ENCODE measurements at regions not wholly inside any gene's neighbourhood (a gene's known extent, or its start where the extent isn't known, plus 50 kb on each side); places are given as distances from the start of the nearest gene placed in this dataset.

GRCh38 chr11:71310184-71310583, 57.8 kb upstream of the SHANK2 start:
- no peak for DNase-seq (ENCODE audit: low read depth in 2 of 2)

- DNase-seq (ENCODE audit: low read depth in 2 of 2): no peak
Observed at GRCh38 chr11:71309611-71310010, 57.2 kb upstream of the SHANK2 start.

GRCh38 chr11:71309181-71309580, 56.8 kb upstream of the SHANK2 start:
- no peak for DNase-seq (ENCODE audit: low read depth in 2 of 2)

GRCh38 chr11:71307811-71308645, 55.7 kb upstream of the SHANK2 start:
- no peak for DNase-seq (ENCODE audit: low read depth in 2 of 2)

- no peak for DNase-seq (ENCODE audit: low read depth in 2 of 2)
Observed at GRCh38 chr11:71305451-71306125, 53.2 kb upstream of the SHANK2 start.

- DNase-seq (ENCODE audit: low read depth in 2 of 2): no peak
Observed at GRCh38 chr11:71305041-71305440, 52.7 kb upstream of the SHANK2 start.

GRCh38 chr11:71304491-71304890, 52.1 kb upstream of the SHANK2 start:
- no peak for DNase-seq (ENCODE audit: low read depth in 2 of 2)

- no peak for DNase-seq (ENCODE audit: low read depth in 2 of 2)
Observed at GRCh38 chr11:71304045-71304444, 51.7 kb upstream of the SHANK2 start.

- DNase-seq (ENCODE audit: low read depth in 2 of 2): no peak
Observed at GRCh38 chr11:71302911-71303310, 50.5 kb upstream of the SHANK2 start.

- DNase-seq (ENCODE audit: low read depth in 2 of 2): no peak
Observed at GRCh38 chr11:71302534-71302909, 50.1 kb upstream of the SHANK2 start.

Data from fibroblast of skin of left biceps (primary cell).